ENCODE measurements at regions not wholly inside any gene's neighbourhood (a gene's known extent, or its start where the extent isn't known, plus 50 kb on each side); places are given as distances from the start of the nearest gene placed in this dataset.

DNA sequence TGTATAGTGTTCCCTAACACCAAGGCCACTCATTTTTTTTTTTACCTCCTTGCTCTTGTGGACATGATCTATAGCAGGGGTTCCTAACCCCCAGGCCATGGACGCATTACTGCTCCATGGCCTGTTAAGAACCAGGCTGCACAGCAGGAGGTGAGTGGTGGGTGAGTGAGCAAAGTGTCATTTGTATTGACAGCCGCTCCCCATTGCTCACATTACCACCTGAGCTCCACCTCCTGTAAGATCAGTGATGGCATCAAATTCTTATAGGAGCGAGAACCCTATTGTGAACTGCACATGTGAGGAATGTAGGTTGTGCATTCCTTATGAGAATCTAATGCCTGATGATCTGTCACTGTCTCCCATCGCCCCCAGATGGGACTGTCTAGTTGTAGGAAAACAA is 342.0 kb downstream of the SOX9 start:
- DNase-seq (ENCODE audit: low read depth, low spot score) (no peak), FAIRE-seq (no peak)
- no peaks in the 10 kb centered on the region for H3K36me3 ChIP-seq (ENCODE audit: control insufficient read depth in 2 of 2, extremely low read depth in 1 of 2, insufficient read depth in 2 of 2, low read length in 2 of 2)
- no peak overlapping the region for H3K9ac ChIP-seq (replicated peaks; ENCODE audit: extremely low read depth, insufficient read depth, low read length)
- H3K27me3 ChIP-seq (ENCODE audit: control insufficient read depth in 2 of 2, insufficient read depth in 2 of 2, low read length in 2 of 2), result no peaks in the 10 kb centered on the region
- H4K20me1 ChIP-seq (replicated peaks; ENCODE audit: control insufficient read depth, extremely low read depth, insufficient read depth, low read length), result no peaks in the 10 kb centered on the region
- no peaks in the 10 kb centered on the region for H3K79me2 ChIP-seq (ENCODE audit: control insufficient read depth, insufficient read depth, low read length)
- TF ChIP-seq MAX (IDR thresholded peaks at IDR 0.05; ENCODE audit: insufficient read depth, insufficient read length) (no peak), FOS (IDR thresholded peaks at IDR 0.05; ENCODE audit: borderline replicate concordance, insufficient read depth, low read length) (no peak), POLR2A (IDR thresholded peaks at IDR 0.05; ENCODE audit: low read depth, low read length) (no peak), JUN (IDR thresholded peaks at IDR 0.05; ENCODE audit: borderline replicate concordance, insufficient read depth, insufficient read length, low read depth) (no peak), MYC (IDR thresholded peaks at IDR 0.05; ENCODE audit: low read depth, low read length) (no peak)
- no peaks in the 10 kb centered on the region for H3K9me1 ChIP-seq (replicated peaks; ENCODE audit: control insufficient read depth, extremely low read depth, insufficient read depth, low read length)
- H3K4me2 ChIP-seq (ENCODE audit: insufficient read depth, low read length), result no peak overlapping the region
- H3K4me3 ChIP-seq (replicated peaks in 1 of 3; ENCODE audit: insufficient read depth in 1 of 3, low read depth in 1 of 3, low read length in 3 of 3), result no peak overlapping the region
- POLR2A ChIA-PET, result no interaction called here
- CTCF ChIA-PET, result no interaction called here
- intact Hi-C loops (cut with micrococcal nuclease), result no loop called here
- dilution Hi-C loops (cut with MboI; ENCODE audit: extremely low pct_ligation_motif_present, low sequenced_read_pairs), result no loop called here
- no peaks in the 10 kb centered on the region for H3K9me3 ChIP-seq (replicated peaks; ENCODE audit: control insufficient read depth, insufficient read depth, low read length)
- no peak overlapping the region for H3K27ac ChIP-seq (ENCODE audit: insufficient read depth, low read depth, low read length)
- no TSS peak for BruUV-seq (replicated peaks)
- no peaks in the 10 kb centered on the region for H3K4me1 ChIP-seq (ENCODE audit: control insufficient read depth, extremely low read depth, insufficient read depth, low read length)
- H2AFZ ChIP-seq (ENCODE audit: low read depth, low read length), result no peak overlapping the region

DNA sequence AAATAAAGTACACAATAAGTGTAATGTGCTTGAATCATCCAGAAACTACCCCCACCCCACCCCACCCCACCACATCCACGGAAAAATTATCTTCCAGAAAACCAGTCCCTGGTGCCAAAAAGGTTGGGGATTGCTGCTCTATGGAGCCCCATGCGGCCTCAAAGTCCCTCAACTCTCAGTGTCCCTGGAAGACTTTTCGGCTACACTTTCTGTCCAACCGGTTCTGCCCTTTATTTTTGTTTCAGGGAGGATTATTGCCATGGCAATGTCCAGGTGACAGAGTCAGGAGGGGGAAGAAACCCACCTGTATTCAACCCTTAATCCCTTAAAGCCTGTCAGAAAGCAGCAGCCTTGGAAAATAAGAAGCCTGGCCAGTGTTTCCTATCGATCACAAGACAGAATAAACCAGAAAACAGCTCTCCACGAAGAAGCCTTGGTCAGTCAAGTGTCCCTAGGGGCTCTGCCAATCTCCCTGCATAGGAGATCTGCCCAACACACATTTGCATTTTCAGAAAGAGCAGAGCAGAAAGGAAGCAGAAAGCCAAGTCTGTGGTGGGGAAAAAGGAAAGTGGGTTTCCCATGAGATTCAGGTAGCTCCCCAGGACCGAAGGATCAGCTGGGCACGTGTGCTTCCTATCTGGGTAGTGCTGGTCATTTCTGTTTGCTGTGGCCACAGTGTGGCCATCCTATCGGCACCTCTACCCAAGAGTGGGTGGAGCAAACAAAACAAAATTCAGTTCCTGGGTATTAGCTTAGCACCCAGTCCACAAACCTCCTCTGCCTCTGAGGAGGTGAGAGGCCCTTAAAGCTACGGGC is 342.7 kb downstream of the SOX9 start:
- H3K9ac ChIP-seq (replicated peaks; ENCODE audit: extremely low read depth, insufficient read depth, low read length), result no peak overlapping the region
- H3K4me2 ChIP-seq (ENCODE audit: insufficient read depth, low read length), result no peak overlapping the region
- no peaks in the 10 kb centered on the region for H3K79me2 ChIP-seq (ENCODE audit: control insufficient read depth, insufficient read depth, low read length)
- no peaks in the 10 kb centered on the region for H3K9me3 ChIP-seq (replicated peaks; ENCODE audit: control insufficient read depth, insufficient read depth, low read length)
- no TSS peak for BruUV-seq (replicated peaks)
- TF ChIP-seq JUN (IDR thresholded peaks at IDR 0.05; ENCODE audit: borderline replicate concordance, insufficient read depth, insufficient read length, low read depth) (no peak), MYC (IDR thresholded peaks at IDR 0.05; ENCODE audit: low read depth, low read length) (no peak), CTCF (IDR thresholded peaks at IDR 0.05; ENCODE audit: extremely low read depth in 1 of 2, insufficient read depth in 1 of 2, low read depth in 1 of 2, low read length in 2 of 2) (no peak), FOS (IDR thresholded peaks at IDR 0.05; ENCODE audit: borderline replicate concordance, insufficient read depth, low read length) (no peak), POLR2A (IDR thresholded peaks at IDR 0.05; ENCODE audit: low read depth, low read length) (no peak), POLR2AphosphoS5 (IDR thresholded peaks at IDR 0.05; ENCODE audit: insufficient read depth, low read depth, low read length) (no peak), MAX (IDR thresholded peaks at IDR 0.05; ENCODE audit: insufficient read depth, insufficient read length) (no peak), GATA2 (IDR thresholded peaks at IDR 0.05; ENCODE audit: insufficient read depth, insufficient read length, low read depth, low read length) (no peak), EZH2 (IDR thresholded peaks at IDR 0.05; ENCODE audit: borderline replicate concordance, low read depth, low read length, severe bottlenecking) (no peak)
- H3K4me3 ChIP-seq (replicated peaks in 1 of 3; ENCODE audit: insufficient read depth in 1 of 3, low read depth in 1 of 3, low read length in 3 of 3), result no peak overlapping the region
- H3K27me3 ChIP-seq (ENCODE audit: control insufficient read depth in 2 of 2, insufficient read depth in 2 of 2, low read length in 2 of 2), result no peaks in the 10 kb centered on the region
- POLR2A ChIA-PET, result no interaction called here
- dilution Hi-C loops (cut with MboI; ENCODE audit: extremely low pct_ligation_motif_present, low sequenced_read_pairs) (no loop called here), intact Hi-C loops (cut with micrococcal nuclease) (no loop called here)
- FAIRE-seq (no peak), DNase-seq (ENCODE audit: low read depth, low spot score) (no peak)
- H3K9me1 ChIP-seq (replicated peaks; ENCODE audit: control insufficient read depth, extremely low read depth, insufficient read depth, low read length), result no peaks in the 10 kb centered on the region
- CTCF ChIA-PET, result no interaction called here
- H3K36me3 ChIP-seq (ENCODE audit: control insufficient read depth in 2 of 2, extremely low read depth in 1 of 2, insufficient read depth in 2 of 2, low read length in 2 of 2), result no peaks in the 10 kb centered on the region
- H4K20me1 ChIP-seq (replicated peaks; ENCODE audit: control insufficient read depth, extremely low read depth, insufficient read depth, low read length), result no peaks in the 10 kb centered on the region
- H2AFZ ChIP-seq (ENCODE audit: low read depth, low read length), result no peak overlapping the region
- H3K27ac ChIP-seq (ENCODE audit: insufficient read depth, low read depth, low read length), result no peak overlapping the region
- H3K4me1 ChIP-seq (ENCODE audit: control insufficient read depth, extremely low read depth, insufficient read depth, low read length), result no peaks in the 10 kb centered on the region
